GM18870 (cell line): ENCODE measurements at regions not wholly inside any gene's neighbourhood (a gene's known extent, or its start where the extent isn't known, plus 50 kb on each side); places are given as distances from the start of the nearest gene placed in this dataset.

Experiments used
- ATAC-seq: cut with Tn5 transposase; IDR thresholded peaks from one replicate; pipeline ENCODE4 v1.9.1; 2021; ENCODE audit warnings: moderate library complexity; ENCODE audit not compliant: unreplicated experiment

DNA sequence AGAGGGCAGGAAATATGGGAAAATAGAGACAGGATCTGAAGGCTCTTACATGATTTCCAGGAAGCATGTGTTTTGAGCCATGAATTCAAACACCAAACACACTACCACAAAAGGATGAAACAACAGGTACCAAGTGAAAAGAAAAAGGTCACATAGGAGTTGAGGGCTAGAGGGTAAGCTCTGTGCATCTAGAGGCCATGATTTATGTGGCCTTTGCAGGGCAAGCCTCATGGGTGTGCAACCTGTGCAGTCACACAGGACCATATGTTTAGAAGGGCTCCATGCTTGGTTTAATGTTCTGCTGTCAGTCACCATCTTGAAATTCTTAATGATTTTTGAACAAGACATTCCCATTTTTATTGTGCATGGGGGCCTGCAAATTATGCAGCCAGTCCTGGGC, 134.5 kb upstream of the CCDC68 start:
- no peak for ATAC-seq

DNA sequence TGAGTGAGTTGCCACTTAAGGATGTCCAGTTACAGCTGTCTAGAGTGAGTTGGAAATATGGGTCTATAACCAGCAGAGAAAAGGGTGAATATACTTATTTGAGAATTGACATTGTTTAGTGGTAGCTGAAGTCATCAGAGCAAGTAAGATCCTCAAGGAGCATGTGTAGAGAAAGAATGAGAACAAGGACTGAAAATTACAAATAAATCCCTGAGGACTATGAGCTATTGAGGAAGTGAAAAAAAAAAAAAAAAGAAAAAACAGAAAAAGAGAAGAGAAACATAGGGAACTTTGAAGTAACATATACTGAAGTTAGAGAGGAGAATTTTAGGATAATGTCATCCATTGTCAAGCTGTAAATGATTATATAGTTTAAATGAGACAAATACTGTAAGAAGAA, 134.0 kb upstream of the CCDC68 start:
- ATAC-seq: no peak

DNA sequence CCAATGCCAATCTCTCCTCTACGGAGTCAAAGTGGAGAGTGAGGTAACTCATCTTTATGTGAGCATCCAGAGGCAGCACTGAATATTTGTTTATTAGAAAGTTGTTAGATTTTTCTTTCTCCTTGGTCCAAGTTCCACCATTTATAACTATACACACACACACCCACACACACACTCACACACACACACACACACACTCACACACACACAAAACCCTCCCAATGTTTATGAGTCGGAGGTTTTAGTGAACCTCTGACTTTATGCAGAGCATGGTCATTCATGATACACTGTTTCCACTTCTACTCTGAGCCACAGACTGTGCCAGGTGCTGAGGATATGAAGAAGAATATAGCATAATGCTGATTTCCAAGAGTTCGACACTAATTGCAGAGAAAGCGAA, 132.9 kb upstream of the CCDC68 start:
- ATAC-seq: no peak

DNA sequence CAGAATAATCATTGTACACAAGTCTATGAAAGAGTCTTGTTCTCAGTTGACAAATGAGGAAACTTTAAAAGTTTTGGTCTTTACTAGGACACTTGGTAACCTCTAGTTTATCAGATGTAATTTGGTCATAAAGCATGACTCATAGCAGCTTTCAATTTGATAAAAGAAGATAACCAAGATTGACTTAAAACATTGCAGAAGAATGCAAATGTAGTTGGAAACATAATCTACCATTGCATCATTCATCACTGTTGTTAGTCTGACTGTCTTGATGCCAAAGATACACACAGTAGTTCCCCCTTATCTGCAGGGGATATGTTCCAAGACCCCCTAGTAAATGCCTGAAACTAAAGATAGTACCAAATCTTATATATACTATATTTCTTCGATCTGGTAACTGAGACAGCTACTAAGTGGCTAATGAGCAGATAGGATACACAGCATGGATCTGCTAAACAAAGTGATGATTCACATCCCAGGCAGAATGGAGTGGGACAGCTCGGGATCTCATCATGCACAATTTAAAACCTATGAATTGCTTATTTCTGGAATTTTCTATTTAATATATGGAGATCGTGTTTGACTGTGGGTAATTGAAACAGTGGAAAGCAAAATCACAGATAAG, 131.4 kb upstream of the CCDC68 start:
- ATAC-seq: no peak

DNA sequence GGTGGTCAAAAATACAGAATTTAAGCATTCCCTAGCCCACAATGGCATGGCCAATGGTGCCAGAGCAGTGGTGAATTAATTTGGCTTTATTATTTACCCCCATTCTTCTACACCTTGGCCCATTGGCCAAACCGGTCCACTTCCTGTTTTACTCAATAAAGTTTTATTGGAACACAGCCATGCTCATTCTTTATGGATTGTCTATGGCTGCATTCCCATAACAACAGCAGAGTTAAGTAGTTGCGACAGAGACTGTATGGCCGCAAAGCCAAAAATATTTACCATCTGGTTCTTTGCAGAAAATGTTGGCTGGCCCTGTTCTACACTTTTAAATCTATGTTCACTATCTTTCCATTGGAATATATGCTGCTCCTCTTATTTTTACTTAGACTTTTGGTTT, 130.3 kb upstream of the CCDC68 start:
- ATAC-seq: no peak

DNA sequence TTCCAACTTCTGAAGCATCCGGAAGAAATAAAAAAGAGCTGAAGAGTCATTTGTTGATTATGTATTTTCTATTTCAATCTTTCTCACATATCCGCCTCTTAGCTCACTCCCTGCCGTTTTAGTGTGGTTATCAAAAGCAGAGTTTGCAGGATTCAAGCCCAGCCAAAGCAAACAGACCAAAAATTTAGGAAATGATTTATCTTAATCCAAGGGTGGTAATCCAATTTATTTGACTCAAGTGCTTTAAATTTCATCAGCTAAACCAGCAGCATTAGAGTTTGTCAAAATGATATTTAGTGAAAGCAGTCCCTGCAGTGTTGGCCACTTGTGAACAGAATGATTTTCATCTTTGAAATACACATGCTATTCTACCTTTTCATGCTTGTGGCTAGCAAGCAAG, 129.3 kb upstream of the CCDC68 start:
- ATAC-seq: no peak

DNA sequence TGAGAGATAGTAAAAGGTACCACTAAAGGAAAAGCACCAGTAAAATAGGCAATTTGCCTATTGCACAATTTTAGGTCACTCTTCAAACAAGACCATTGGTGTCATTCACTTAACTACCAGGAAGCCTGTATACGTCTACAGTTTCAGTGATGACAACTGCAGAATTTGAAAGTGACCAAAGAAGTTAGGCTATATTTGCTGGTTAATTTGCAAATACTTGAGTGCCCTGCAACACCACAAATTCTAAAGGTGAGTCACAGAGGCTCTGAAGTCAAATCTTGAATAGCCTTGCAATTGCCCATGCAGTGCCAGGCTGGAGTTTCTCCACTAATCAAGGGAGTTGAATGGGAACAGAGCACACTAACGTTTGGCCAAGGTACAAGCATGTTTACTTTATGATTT, 128.7 kb upstream of the CCDC68 start:
- peak; percentile 70 for ATAC-seq

DNA sequence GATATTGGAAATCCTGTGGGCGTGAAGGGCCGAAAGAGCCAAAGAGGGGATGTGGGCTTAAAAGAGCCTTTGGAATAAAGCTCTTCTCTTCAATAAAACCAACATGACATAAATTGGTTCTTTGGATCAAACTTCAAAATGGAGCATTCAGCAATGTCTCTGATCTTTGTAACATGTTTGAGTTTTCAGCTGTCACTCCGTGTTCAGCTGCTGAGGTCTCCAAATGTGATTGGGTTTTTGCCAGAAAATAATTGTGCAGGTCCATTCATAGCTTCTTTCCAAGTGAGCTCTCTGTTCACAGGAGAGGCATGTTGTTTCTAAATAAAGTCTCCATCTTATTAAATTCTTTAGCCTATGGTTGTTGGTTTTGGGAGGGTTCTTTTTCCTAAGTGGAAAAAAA, 127.6 kb upstream of the CCDC68 start:
- no peak for ATAC-seq

DNA sequence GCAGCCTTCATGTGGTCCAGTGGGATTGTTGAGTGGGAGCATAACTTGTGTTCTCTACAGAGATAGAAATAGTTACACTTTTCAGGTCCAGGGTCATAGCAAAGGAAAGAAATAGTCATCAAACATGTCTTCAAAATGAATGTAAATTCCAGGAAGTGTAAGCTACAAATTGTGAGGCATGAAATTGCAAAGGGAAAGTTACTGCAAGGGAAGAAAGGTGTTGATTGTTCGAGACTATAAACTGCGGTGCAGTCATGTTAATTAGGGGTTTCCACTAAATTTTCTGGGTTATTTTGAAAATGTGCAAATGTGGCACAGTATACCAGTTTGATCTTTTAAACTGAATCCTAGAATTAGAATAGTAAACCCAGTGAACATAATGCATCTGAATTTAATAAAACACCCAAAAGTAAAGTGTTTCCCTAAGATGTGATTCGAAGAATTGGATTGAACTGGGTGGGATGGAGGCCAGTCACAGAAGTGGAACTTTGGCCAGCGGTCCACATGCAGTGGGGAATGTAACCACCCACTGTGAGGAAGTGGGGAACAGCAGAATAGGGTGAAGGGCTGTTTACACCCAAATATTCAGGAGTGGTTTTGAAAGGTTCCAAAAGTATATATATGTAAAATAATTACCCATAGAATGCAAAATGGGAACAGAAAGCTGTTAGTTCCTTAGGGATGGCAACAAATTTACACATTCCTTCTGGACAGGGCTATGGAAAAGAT, 126.5 kb upstream of the CCDC68 start:
- no peak for ATAC-seq

DNA sequence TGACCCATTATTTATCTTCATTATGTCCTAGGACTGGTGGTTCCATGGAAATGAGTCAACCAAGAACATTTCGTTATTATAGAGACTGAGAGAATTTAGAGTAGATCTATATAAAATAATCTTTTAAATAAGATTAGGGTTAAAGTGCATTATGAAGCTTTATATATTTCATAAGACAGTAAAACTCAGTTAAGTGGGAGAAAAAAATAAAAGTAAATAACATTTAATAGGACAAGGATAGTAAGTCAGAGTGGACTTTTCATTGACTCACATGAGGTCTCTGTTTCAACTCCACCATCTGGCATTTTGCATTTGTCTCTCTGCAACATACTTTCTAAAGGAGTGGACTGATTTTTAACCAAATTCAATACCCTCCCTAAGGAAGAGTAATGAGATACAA, 125.3 kb upstream of the CCDC68 start:
- ATAC-seq: no peak

DNA sequence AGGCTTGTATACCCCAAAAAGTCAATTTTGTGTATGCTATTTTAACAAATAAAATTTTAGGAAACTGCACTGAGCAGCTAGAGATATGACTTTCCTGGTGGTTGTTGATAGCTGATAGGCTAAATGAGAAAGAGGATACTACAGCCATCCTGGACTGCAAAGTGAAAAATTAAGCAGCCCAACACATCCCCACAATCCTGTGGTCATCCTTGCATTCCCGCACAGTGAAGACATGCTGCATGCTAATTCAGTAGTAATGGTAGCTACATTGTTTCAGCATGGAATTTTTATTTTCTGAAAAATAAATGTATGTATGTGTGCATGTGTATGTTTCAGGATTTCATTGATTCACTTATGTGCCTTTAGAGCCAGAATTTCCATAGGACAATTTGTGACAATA, 124.2 kb upstream of the CCDC68 start:
- ATAC-seq: no peak

DNA sequence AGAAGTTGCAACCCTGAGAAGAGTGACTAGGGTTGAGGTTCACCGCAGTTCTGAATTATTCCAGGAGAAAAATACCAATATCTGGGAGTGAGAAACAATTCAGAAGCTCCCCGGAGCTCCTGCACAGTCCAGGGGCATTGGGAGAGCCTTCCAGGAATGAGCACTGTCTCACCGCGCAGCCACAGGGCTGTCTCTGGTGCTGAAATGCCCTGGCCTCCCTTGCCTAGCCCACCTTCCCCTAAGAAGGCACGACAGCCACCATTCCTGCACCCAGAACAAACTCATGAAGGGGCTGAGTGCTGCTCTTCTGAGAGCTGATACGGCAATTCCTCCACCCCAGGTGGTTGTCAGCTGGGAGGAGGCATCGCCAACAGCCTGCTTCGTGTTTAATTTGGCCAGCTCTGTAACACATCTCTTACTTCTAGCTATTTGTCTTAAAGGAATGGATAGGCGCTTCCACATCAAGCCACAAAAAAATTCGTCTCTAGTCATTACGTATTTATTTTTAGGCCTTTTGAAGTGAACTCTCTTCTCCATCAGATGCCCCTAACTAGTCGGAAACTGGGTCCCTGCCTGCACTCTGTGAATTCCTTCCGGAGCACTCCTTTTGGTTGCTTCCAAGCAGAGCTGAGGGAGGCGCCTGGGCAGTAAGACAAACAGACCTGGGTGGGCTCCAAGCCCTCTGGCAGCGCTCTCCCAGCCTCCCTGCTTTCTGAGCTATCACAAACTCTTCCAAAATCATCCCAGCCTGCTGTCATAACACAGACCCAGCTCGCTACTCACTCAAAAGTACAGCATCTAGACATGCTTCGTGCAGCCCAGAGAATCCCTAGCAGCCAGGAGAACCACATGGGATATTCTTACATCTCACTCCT, 120.5 kb upstream of the CCDC68 start:
- ATAC-seq: no peak

DNA sequence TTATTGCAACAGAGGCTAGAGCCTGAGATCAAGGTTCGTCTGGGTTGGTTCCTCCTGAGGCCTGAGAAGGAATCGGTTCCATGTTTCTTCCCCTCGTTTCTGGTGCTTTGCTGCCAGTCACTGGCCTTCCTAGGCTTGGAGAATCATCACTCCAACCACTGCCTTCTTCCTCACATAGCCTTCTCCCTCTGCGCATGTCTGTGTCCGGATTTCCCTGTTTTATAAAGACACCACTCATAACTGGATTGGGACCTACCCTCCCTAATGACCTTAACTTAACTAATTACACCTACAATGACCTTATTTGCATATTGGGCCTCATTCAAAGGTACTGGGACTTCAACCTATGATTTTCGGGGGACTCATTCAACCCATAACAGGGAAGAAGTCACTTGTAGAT, 119.8 kb upstream of the CCDC68 start:
- no peak for ATAC-seq

DNA sequence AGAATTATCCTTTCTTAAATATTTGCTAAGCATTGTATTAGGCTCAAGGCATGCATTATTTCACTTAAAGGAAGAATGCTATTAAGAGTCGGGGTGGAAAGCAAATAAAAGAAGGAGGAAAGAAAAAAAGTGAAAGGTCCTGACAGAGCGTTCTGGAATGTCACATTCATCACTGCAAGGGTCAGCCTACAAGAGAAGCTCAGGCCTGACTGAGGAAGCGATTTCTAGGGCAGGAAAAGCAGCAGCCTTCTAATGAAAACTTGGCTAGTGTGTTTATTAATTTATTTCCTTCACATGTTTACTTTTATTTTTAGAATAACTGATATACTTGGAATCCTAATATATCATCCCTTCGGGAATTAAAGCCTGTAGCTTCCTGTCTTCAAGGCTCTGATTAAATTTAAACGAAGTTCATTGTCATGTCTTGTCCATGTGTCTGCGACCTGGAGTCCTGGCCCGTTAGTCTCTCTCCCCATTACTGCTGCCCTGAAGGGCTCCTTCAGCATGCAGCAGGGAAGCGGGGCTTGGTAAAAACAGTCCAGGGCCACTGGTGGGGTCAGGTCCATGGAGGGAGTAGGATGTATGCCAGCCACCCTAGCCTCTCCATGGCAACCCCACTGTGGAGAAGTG, 119.2 kb upstream of the CCDC68 start:
- no peak for ATAC-seq

DNA sequence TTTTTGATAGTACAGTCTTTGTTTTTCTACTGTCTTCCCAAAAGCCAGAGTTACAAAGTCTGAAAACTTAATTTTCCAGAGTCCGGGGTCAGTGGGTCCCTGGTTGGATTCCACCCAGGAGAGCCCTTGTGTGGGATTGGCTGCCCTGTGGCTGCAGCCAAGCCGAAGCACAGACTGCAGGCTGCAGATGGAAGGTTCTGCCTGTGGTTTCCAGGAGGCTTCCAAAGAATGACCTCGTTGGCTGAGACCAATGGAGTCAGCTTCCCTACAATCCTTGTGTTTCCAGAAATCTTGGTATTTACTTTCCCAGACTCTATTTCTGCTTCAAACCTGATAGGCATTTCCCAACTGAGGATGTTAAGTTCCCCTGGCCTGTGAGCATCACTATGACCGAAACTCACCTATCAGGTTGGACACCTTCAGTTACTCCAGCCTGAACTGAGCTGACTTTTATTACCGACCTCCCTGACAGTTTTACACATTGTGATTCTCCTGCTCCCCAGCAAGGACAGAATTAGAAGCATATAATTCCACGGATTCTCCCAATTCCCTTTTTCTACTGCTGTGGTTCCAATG, 117.5 kb upstream of the CCDC68 start:
- no peak for ATAC-seq

DNA sequence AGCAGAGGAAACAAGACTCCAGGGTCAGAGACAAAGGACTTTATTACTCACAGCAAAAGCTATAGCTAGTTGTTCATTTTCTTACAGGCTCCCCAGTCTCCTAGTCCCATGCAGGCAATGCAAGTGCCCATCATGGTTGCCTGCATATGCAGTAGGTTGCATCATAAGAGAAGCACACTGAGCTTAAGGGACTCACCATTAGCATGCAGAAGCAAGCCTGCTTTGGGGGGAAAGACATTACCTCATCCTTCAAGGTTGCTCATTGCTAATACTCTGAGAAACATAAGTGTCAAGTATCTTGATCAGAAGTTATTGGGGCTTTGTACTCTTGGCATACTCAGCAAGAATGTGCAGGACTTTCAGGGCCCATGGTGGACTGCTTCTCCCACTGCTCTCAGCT, 114.6 kb upstream of the CCDC68 start:
- ATAC-seq: no peak

DNA sequence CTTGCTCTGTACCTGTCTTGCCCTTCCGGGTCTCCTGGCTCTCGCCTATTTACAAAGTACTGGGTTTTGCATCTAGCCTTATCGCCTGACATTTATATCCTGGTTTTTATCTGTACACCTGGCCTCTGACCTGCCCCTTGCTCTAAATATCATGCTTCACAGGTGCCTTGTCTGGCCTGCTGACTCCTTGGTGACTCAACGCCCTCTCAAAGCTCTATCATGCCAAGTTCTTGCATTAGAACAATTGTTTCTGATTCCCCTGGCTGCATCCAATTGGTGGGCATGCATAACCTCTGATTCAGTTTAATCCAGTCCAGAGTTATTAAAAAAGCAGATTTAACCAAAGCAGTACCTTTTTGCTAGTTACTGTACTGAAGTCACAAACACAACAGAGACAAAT, 113.9 kb upstream of the CCDC68 start:
- ATAC-seq: no peak

DNA sequence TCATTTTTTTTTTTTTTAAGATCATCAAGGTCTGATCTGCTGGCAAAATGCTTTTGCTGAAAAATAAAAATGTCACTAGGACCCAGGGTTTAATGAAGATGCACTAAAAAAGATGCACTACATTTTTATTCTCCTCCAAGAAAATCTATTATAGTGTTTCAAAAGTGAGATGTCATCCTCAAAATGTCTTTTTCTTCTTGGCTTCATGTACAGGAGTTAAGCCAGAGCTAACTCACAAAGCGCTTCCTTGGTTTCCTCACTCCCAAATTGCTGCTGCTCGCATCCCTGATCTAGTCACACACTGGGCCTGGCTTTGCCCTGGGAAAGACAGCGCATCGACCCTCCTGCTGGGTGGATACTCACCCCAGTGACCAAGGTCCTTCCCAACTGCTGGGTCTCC, 113.4 kb upstream of the CCDC68 start:
- no peak for ATAC-seq

DNA sequence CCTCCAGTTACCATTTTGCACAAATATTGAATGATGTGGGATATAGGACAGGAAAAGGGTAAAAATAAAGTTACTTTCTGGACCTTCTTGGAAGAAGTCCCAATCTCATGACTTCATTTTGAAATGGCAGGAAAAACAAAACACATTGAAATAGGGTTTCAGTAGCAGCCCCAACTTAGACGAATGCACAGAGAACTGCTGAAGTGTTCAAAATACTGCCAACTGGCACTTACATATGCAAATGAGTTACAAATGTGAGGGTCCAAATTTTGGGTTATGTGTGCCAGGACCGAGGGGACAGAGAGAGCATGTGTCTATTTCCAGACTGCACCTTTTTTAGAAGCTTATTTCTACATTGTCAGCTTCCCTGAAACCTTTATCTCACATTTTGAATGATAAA, 112.9 kb upstream of the CCDC68 start:
- ATAC-seq: no peak

DNA sequence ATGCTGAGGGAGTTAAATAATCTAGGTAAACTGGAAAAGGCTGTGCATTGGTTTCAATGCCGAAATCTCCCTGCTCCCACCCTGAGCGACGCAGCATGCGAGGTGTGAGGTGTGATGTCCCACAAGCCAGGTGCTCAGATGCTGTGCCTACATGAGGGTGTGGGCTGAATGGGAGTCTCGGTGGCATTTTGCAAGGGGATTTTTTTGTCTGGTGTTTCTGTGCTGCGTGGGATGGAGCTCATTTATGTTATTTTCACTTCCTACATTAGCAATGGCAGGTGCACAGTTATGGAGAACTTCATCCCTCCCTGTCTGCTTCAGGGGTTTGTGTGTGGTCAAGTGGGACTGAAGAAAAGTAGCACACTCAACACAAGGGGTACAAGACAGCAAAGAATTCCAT, 110.2 kb upstream of the CCDC68 start:
- ATAC-seq: peak; percentile 81

DNA sequence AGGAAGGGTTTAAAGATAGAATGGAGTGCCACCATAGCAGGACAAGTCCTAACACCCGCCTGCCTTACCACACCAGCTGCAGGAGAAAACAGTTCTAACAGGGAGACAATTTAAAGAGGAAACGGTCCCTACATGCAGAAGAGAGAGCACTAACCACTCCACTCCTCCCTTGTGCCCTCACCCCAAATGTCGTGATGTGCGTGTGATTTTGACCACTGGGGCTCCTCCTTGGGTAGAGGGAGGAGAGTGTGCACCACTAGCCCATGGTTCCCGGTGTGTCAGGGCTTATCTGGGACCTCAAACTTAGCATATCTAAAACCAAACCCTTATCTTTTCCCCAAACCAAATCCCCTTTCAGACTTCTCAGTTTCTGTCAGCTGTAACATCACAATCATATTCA, 105.5 kb upstream of the CCDC68 start:
- ATAC-seq: peak; percentile 62
